Activated naive CD4-positive, alpha-beta T cell treated with anti-CD3 and anti-CD28 coated beads, Interleukin-2, amount 50 U/mL, for 24 hours (primary cell): ENCODE measurements at regions not wholly inside any gene's neighbourhood (a gene's known extent, or its start where the extent isn't known, plus 50 kb on each side); places are given as distances from the start of the nearest gene placed in this dataset.

Experiments
- H3K27ac Mint-ChIP-seq: one replicate; pipeline ENCODE4 v1.8.0; 2021; ENCODE audit warnings: mild to moderate bottlenecking, mixed read lengths
- H3K27me3 Mint-ChIP-seq: one replicate; pipeline ENCODE4 v1.8.0; 2021; ENCODE audit warnings: mixed read lengths
- H3K36me3 Mint-ChIP-seq: one replicate; pipeline ENCODE4 v1.8.0; 2021; ENCODE audit warnings: mixed read lengths
- H3K4me1 Mint-ChIP-seq: one replicate; pipeline ENCODE4 v1.8.0; 2021; ENCODE audit warnings: mixed read lengths
- H3K4me3 Mint-ChIP-seq: one replicate; pipeline ENCODE4 v1.8.0; 2021; ENCODE audit warnings: mild to moderate bottlenecking, mixed read lengths
- H3K9me3 Mint-ChIP-seq: one replicate; pipeline ENCODE4 v1.8.0; 2021; ENCODE audit warnings: mixed read lengths

- peaks cover 4% of the 10 kb centered on the region for H3K9me3 Mint-ChIP-seq
- no peaks in the 10 kb centered on the region for H3K36me3 Mint-ChIP-seq
- no peak overlapping the region for H3K4me3 Mint-ChIP-seq
- H3K27me3 Mint-ChIP-seq = no peaks in the 10 kb centered on the region
- H3K27ac Mint-ChIP-seq = no peak overlapping the region
- H3K4me1 Mint-ChIP-seq = no peaks in the 10 kb centered on the region
Measured at GRCh38 chr3:95408464-95408862, 1345.6 kb downstream of the NSUN3 start.

DNA sequence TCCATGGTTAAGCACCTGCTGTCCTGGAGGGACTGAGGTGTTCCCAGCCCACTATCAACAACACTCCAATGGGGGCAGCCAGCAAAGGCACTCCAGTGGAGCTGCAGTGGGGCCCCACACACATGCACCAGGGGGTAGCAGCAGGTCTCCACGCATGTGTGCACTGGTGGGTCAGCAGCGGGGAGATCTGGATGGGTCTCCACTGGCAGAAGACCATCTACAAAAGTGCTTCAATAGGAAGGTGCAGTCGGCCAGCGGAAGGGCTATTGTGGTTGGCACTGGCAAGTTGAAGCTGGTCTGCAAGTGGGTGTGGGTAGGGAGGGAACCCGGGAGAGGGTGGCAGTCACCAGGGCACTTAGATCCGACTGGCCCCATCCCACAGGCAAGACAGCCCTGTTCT, 1355.4 kb downstream of the NSUN3 start:
- Mint-ChIP-seq H3K27ac (no peak overlapping the region), H3K4me3 (no peak overlapping the region), H3K9me3 (peaks cover 10% of the 10 kb centered on the region), H3K4me1 (no peaks in the 10 kb centered on the region), H3K27me3 (no peaks in the 10 kb centered on the region), H3K36me3 (no peaks in the 10 kb centered on the region)

DNA sequence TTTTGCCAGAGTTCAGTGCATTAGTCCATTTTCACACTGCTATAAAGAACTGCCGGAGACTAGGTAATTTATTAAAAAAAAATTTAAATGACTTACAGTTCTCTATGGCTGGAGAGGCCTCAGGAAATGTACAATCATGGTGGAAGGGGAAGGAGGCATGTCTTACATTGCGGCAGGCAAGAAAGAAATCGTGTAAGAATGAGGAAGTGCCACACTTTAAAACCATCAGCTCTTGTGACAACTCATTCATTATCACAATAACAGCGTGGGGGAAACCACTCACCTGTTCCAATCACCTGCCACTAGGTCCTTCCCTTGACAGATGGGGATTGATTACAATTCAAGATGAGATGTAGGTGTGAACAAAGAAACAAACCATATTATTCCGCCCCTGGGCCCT, 1361.4 kb downstream of the NSUN3 start:
- H3K4me3 Mint-ChIP-seq = no peak overlapping the region
- H3K27me3 Mint-ChIP-seq = no peaks in the 10 kb centered on the region
- no peaks in the 10 kb centered on the region for H3K36me3 Mint-ChIP-seq
- no peak overlapping the region for H3K27ac Mint-ChIP-seq
- no peaks in the 10 kb centered on the region for H3K9me3 Mint-ChIP-seq
- no peaks in the 10 kb centered on the region for H3K4me1 Mint-ChIP-seq

- no peaks in the 10 kb centered on the region for H3K27me3 Mint-ChIP-seq
- H3K36me3 Mint-ChIP-seq = no peaks in the 10 kb centered on the region
- H3K27ac Mint-ChIP-seq = no peak overlapping the region
- H3K4me1 Mint-ChIP-seq = no peaks in the 10 kb centered on the region
- no peak overlapping the region for H3K4me3 Mint-ChIP-seq
- no peaks in the 10 kb centered on the region for H3K9me3 Mint-ChIP-seq
Measured at GRCh38 chr3:95434491-95434890, 1371.6 kb downstream of the NSUN3 start.

DNA sequence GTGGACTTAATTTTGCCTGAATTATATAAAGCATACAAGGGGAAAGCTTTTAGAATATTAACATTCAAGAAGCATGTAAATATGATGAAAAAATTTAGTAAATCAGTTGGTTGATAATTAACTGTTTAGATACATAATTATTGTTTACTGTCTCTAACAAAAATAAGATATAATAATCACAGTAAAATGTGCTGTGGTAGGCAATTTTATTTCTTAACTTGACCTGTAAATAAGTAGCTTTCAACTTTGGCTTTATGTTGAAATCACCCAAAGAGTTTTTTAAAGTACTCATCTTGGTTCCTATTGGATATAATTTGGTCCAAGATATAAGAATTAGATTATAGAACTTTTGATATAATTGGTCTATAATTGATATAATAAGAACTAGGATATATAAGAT, 1374.5 kb downstream of the NSUN3 start:
- H3K27me3 Mint-ChIP-seq = no peaks in the 10 kb centered on the region
- H3K9me3 Mint-ChIP-seq = no peaks in the 10 kb centered on the region
- H3K36me3 Mint-ChIP-seq = no peaks in the 10 kb centered on the region
- no peak overlapping the region for H3K27ac Mint-ChIP-seq
- no peaks in the 10 kb centered on the region for H3K4me1 Mint-ChIP-seq
- H3K4me3 Mint-ChIP-seq = no peak overlapping the region

DNA sequence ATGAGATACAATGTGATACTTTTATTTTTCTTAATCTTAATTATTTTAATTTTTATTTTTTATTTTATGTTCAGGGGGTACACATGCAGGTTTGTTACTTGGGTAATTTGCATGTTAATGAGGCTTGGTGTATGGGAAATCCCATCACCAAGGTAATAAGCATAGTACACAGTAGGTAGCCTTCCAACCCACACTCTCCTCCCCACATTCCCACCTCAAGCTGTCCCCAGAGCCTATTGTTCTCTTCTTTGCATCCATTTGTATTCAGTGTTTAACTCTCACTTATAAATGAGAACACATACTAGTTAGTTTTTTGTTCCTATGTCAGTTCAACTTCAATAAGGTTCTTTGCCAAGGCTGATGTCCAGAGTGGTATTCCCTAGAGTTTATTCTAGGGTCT, 1375.4 kb downstream of the NSUN3 start:
- Mint-ChIP-seq H3K9me3 (no peaks in the 10 kb centered on the region), H3K4me1 (no peaks in the 10 kb centered on the region), H3K36me3 (no peaks in the 10 kb centered on the region), H3K27me3 (no peaks in the 10 kb centered on the region), H3K4me3 (no peak overlapping the region), H3K27ac (no peak overlapping the region)

- H3K4me1 Mint-ChIP-seq = no peaks in the 10 kb centered on the region
- H3K36me3 Mint-ChIP-seq = no peaks in the 10 kb centered on the region
- no peaks in the 10 kb centered on the region for H3K9me3 Mint-ChIP-seq
- no peaks in the 10 kb centered on the region for H3K27me3 Mint-ChIP-seq
- no peak overlapping the region for H3K4me3 Mint-ChIP-seq
- no peak overlapping the region for H3K27ac Mint-ChIP-seq
Measured at GRCh38 chr3:95442766-95443165, 1371.6 kb upstream of the EPHA6 start.

DNA sequence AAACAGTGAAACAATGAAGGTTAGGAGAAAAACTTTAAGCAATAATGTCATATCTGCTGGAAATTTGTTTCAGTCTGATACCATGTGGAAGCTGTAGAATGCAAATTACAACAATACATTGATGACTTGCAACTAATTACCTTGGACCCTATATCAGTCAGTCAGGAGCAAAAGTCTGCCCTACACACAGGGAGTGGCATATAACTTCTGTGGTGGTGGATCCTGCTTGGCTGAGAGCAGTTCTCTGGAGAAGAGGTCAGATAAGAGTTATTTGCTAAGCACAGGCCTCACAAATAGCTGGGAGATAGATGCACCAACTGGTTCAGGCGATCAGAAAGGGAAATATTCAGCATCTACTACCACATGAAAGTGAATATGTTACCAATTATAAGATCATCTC, 1364.6 kb upstream of the EPHA6 start:
- H3K27me3 Mint-ChIP-seq = no peaks in the 10 kb centered on the region
- no peak overlapping the region for H3K27ac Mint-ChIP-seq
- no peaks in the 10 kb centered on the region for H3K4me1 Mint-ChIP-seq
- H3K4me3 Mint-ChIP-seq = no peak overlapping the region
- H3K9me3 Mint-ChIP-seq = no peaks in the 10 kb centered on the region
- no peaks in the 10 kb centered on the region for H3K36me3 Mint-ChIP-seq

DNA sequence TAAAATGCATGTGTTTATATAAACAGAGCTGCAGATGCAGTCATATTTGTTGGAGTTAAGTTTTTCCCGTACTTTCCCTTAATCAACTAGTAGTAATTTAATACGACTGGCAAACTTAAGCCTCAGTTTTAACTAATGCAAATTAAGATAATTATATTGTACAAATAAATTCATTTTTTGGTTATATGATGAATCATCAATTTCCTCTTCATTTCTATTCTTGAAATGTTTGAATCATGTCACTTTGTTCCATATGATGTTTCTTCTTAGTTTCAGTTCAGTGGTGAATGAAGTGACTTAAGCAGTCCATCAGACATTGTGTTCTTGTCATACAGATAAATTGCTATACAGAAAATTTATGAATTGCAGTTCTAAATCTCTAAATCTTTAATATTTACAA, 1361.2 kb upstream of the EPHA6 start:
- no peaks in the 10 kb centered on the region for H3K36me3 Mint-ChIP-seq
- H3K27me3 Mint-ChIP-seq = no peaks in the 10 kb centered on the region
- no peak overlapping the region for H3K4me3 Mint-ChIP-seq
- no peaks in the 10 kb centered on the region for H3K9me3 Mint-ChIP-seq
- no peak overlapping the region for H3K27ac Mint-ChIP-seq
- no peaks in the 10 kb centered on the region for H3K4me1 Mint-ChIP-seq

DNA sequence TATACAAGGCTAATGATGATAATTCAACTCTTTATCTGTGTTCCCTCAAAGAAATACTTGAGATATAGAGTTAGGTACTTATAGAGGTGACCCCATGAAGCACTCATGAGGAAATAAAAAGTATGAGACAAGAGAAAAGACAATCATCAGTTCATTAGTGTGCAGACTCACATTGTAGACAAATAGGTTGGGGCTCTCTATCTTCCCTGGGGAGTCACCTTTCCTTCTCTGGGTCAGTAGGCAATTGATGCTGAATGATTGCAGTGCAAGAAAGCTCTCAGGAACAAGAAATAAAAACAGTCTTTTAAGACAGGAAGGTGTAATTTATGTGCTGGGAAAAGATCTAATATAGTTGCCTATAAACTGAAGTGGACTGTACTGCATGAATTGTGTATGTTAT, 1357.6 kb upstream of the EPHA6 start:
- Mint-ChIP-seq H3K36me3 (no peaks in the 10 kb centered on the region), H3K4me1 (no peaks in the 10 kb centered on the region), H3K27me3 (no peaks in the 10 kb centered on the region), H3K4me3 (no peak overlapping the region), H3K9me3 (no peaks in the 10 kb centered on the region), H3K27ac (no peak overlapping the region)

DNA sequence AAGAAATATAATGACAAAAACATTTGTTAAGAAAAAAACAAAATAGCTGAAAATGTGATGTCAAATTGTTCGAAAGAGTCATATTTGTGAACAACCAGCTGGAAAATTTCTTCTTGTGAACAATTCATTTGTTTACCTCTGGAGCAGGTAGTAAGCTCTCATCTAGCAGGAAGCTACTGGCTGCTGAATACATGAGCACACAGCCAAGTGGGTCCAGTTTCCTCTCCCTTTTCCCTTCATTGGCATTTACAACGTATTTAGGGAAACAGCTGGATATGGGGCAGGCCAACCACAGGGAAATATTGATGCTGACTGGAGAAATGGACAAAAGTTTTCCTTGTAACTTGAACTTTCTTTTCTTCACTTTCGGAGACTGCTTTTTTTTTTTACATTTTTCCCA, 1354.7 kb upstream of the EPHA6 start:
- Mint-ChIP-seq H3K27me3 (no peaks in the 10 kb centered on the region), H3K4me3 (no peak overlapping the region), H3K27ac (no peak overlapping the region), H3K9me3 (peaks cover 8% of the 10 kb centered on the region), H3K36me3 (no peaks in the 10 kb centered on the region), H3K4me1 (no peaks in the 10 kb centered on the region)

DNA sequence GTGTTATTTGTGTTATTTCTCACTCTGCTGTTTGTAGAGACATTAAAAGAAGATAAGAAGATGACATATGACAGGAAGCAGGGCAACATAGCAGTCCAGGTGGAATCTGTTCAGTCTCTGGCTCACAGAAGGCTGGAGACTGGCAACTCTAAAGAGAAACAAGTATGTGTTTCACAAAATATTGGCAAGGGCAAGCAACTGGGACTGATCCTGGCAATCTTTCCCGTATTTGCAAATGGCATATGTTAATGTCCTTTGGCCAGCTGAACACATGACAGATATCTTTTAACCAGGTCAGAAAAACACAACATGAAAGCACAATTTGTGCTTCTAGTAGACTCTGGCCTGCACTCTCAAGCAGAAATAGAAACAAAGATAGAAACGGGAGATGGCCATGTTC, 1354.1 kb upstream of the EPHA6 start:
- H3K27ac Mint-ChIP-seq = no peak overlapping the region
- peaks cover 8% of the 10 kb centered on the region for H3K9me3 Mint-ChIP-seq
- no peak overlapping the region for H3K4me3 Mint-ChIP-seq
- no peaks in the 10 kb centered on the region for H3K36me3 Mint-ChIP-seq
- no peaks in the 10 kb centered on the region for H3K4me1 Mint-ChIP-seq
- no peaks in the 10 kb centered on the region for H3K27me3 Mint-ChIP-seq

GRCh38 chr3:95462161-95462560, 1352.2 kb upstream of the EPHA6 start:
- Mint-ChIP-seq H3K4me3 (no peak overlapping the region), H3K36me3 (no peaks in the 10 kb centered on the region), H3K4me1 (no peaks in the 10 kb centered on the region), H3K27ac (no peak overlapping the region), H3K9me3 (peaks cover 9% of the 10 kb centered on the region), H3K27me3 (no peaks in the 10 kb centered on the region)

GRCh38 chr3:95464346-95464745, 1350.0 kb upstream of the EPHA6 start:
- Mint-ChIP-seq H3K4me1 (no peaks in the 10 kb centered on the region), H3K27ac (no peak overlapping the region), H3K27me3 (no peaks in the 10 kb centered on the region), H3K9me3 (peaks cover 17% of the 10 kb centered on the region), H3K4me3 (no peak overlapping the region), H3K36me3 (no peaks in the 10 kb centered on the region)

GRCh38 chr3:95468331-95468730, 1346.1 kb upstream of the EPHA6 start:
- Mint-ChIP-seq H3K36me3 (no peaks in the 10 kb centered on the region), H3K9me3 (peaks cover 9% of the 10 kb centered on the region), H3K4me3 (no peak overlapping the region), H3K27ac (no peak overlapping the region), H3K27me3 (no peaks in the 10 kb centered on the region), H3K4me1 (no peaks in the 10 kb centered on the region)

DNA sequence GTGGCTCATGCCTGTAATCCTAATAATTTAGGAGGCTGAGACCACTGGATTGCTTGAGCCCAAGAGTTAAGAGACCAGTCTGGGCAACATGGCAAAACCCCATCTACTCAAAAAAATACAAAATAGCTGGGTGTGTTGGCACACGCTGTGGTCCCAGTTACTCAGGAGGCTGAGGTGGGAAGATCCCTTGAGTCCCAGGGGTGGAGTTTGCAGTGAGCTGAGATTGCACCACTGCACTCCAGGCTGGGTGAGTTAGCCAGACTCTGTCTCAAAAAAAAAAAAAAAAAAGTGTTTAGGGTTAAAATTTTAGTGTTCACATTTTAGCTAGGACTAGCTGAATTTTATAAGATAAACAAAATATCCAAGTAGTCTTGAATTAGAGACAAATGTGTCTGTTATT, 1340.1 kb upstream of the EPHA6 start:
- Mint-ChIP-seq H3K4me1 (no peaks in the 10 kb centered on the region), H3K36me3 (no peaks in the 10 kb centered on the region), H3K9me3 (no peaks in the 10 kb centered on the region), H3K4me3 (no peak overlapping the region), H3K27me3 (no peaks in the 10 kb centered on the region), H3K27ac (no peak overlapping the region)

DNA sequence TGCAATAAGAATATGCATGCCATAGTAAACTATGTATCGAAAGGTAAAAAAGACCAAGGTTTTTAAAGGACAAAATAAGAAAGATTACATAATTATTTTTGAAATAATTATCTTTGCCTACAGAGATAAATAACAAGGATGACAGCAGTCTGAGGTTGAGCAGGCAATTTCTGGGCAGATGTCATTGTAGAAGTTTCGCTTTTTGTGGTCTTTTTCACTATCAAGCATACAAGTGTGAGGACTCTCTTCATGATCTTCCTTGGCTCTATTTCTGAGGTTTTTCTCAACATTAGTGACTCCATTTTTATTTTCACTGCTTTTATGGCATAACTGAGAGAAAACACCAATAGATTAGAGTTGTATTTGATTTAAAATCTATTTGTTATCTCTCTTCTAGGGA, 1337.9 kb upstream of the EPHA6 start:
- H3K4me1 Mint-ChIP-seq = no peaks in the 10 kb centered on the region
- no peaks in the 10 kb centered on the region for H3K9me3 Mint-ChIP-seq
- H3K27ac Mint-ChIP-seq = no peak overlapping the region
- H3K27me3 Mint-ChIP-seq = no peaks in the 10 kb centered on the region
- H3K4me3 Mint-ChIP-seq = no peak overlapping the region
- no peaks in the 10 kb centered on the region for H3K36me3 Mint-ChIP-seq

- Mint-ChIP-seq H3K9me3 (peaks cover 4% of the 10 kb centered on the region), H3K27me3 (no peaks in the 10 kb centered on the region), H3K27ac (no peak overlapping the region), H3K4me1 (no peaks in the 10 kb centered on the region), H3K4me3 (no peak overlapping the region), H3K36me3 (no peaks in the 10 kb centered on the region)
Measured at GRCh38 chr3:95506174-95506573, 1308.2 kb upstream of the EPHA6 start.
